WTC11 (cell line): ENCODE measurements at regions not wholly inside any gene's neighbourhood (a gene's known extent, or its start where the extent isn't known, plus 50 kb on each side); places are given as distances from the start of the nearest gene placed in this dataset.

Experiments used
- ATAC-seq: fragments of 200-7000 bp; cut with Tn5 transposase; 2 replicates; pipeline ENCODE4 v1.10.0; 2021; ENCODE audit warnings: mild to moderate bottlenecking, moderate library complexity
- CTCF ChIA-PET: fragments of 300-600 bp; sonication (Branson Sonifier 250); formaldehyde crosslinking; loops from one replicate; lab custom pipeline; 2021; ENCODE audit warnings: antibody characterized with exemption; lab: Charles Lee
- POLR2A ChIA-PET: fragments of 350-600 bp; sonication (Branson Sonifier 250); formaldehyde crosslinking; loops from one replicate; lab custom pipeline; 2021; ENCODE audit warnings: antibody characterized with exemption; lab: Charles Lee
- DNase-seq: peaks from one replicate; pipeline ENCODE4 v3.0.0; 2021; ENCODE audit warnings: low spot score
- H3K27ac Mint-ChIP-seq: 2 replicates; pipeline ENCODE4 v1.8.0; 2021; ENCODE audit warnings: mixed read lengths
- H3K27me3 Mint-ChIP-seq: 2 replicates; pipeline ENCODE4 v1.8.0; 2021; ENCODE audit warnings: low read depth, mild to moderate bottlenecking, moderate library complexity, mixed read lengths
- H3K36me3 Mint-ChIP-seq: 2 replicates; pipeline ENCODE4 v1.8.0; 2021; ENCODE audit warnings: mixed read lengths
- H3K4me1 Mint-ChIP-seq: 2 replicates; pipeline ENCODE4 v1.8.0; 2022; ENCODE audit warnings: mixed read lengths
- H3K4me3 Mint-ChIP-seq: 2 replicates; pipeline ENCODE4 v1.8.0; 2021; ENCODE audit warnings: mild to moderate bottlenecking, moderate library complexity, mixed read lengths
- H3K9me3 Mint-ChIP-seq: 2 replicates; pipeline ENCODE4 v1.8.0; 2021; ENCODE audit warnings: mixed read lengths
- CREB1 ChIP-seq: sonication (generic); formaldehyde crosslinking; IDR thresholded peaks from 2 replicates; pipeline ENCODE4 v1.8.0; 2023; ENCODE audit warnings: mild to moderate bottlenecking, missing genetic modification reagents
- ESRRA ChIP-seq: sonication (generic); formaldehyde crosslinking; IDR thresholded peaks from 2 replicates; pipeline ENCODE4 v1.8.1; 2022; ENCODE audit warnings: mild to moderate bottlenecking, missing genetic modification reagents, borderline replicate concordance
- FOXJ3 ChIP-seq: sonication (generic); formaldehyde crosslinking; IDR thresholded peaks from 2 replicates; pipeline ENCODE4 v1.9.0; 2021; ENCODE audit warnings: missing genetic modification reagents, mild to moderate bottlenecking, borderline replicate concordance
- GTF2I ChIP-seq: fragments of 250-450 bp; sonication (Bioruptor Pico); conservative IDR thresholded peaks from 2 replicates; pipeline ENCODE4 v1.4.0; 2021; ENCODE audit warnings: mild to moderate bottlenecking
- IRF2 ChIP-seq: sonication (generic); formaldehyde crosslinking; IDR thresholded peaks from 2 replicates; pipeline ENCODE4 v1.8.0; 2022; ENCODE audit warnings: low read depth, missing genetic modification reagents, borderline replicate concordance
- JUN ChIP-seq: sonication (generic); formaldehyde crosslinking; IDR thresholded peaks from 2 replicates; pipeline ENCODE4 v1.8.0; 2023; ENCODE audit warnings: mild to moderate bottlenecking, missing genetic modification reagents
- KAT7 ChIP-seq: sonication (generic); formaldehyde crosslinking; IDR thresholded peaks from 2 replicates; pipeline ENCODE4 v1.8.1; 2023; ENCODE audit warnings: missing genetic modification reagents, mild to moderate bottlenecking, borderline replicate concordance
- MXD4 ChIP-seq: fragments of 250-450 bp; sonication (Bioruptor Pico); IDR thresholded peaks from 2 replicates; pipeline ENCODE4 v1.8.0; 2021; ENCODE audit warnings: mild to moderate bottlenecking, moderate library complexity, borderline replicate concordance
- NFYB ChIP-seq: sonication (generic); formaldehyde crosslinking; conservative IDR thresholded peaks from 2 replicates; pipeline ENCODE4 v1.8.0; 2022; ENCODE audit warnings: low read depth, missing genetic modification reagents
- NR1H2 ChIP-seq: sonication (generic); formaldehyde crosslinking; IDR thresholded peaks from 2 replicates; pipeline ENCODE4 v1.9.0; 2021; ENCODE audit warnings: mild to moderate bottlenecking, moderate library complexity, missing genetic modification reagents
- RELA ChIP-seq: sonication (generic); formaldehyde crosslinking; IDR thresholded peaks from 2 replicates; pipeline ENCODE4 v1.8.1; 2022; ENCODE audit warnings: missing genetic modification reagents, mild to moderate bottlenecking, borderline replicate concordance
- SMAD4 ChIP-seq: sonication (generic); formaldehyde crosslinking; IDR thresholded peaks from 2 replicates; pipeline ENCODE4 v1.8.0; 2022; ENCODE audit warnings: mild to moderate bottlenecking, missing genetic modification reagents
- TEAD1 ChIP-seq: sonication (generic); formaldehyde crosslinking; IDR thresholded peaks from 2 replicates; pipeline ENCODE4 v1.8.0; 2022; ENCODE audit warnings: mild to moderate bottlenecking, missing genetic modification reagents
- TP53 ChIP-seq: sonication (generic); formaldehyde crosslinking; IDR thresholded peaks from 2 replicates; pipeline ENCODE4 v1.8.1; 2023; ENCODE audit warnings: mild to moderate bottlenecking, missing genetic modification reagents
- ZBTB21 ChIP-seq: sonication (generic); formaldehyde crosslinking; IDR thresholded peaks from 2 replicates; pipeline ENCODE4 v1.8.1; 2023; ENCODE audit warnings: mild to moderate bottlenecking, missing genetic modification reagents, borderline replicate concordance
- TF ChIP-seq, protein P1 (sequence below): fragments of 250-450 bp; sonication (Bioruptor Pico); IDR thresholded peaks from 2 replicates; pipeline ENCODE4 v1.9.0; 2021; ENCODE audit warnings: mild to moderate bottlenecking, borderline replicate concordance
- TF ChIP-seq, protein P2 (sequence below): sonication (generic); formaldehyde crosslinking; IDR thresholded peaks from 2 replicates; pipeline ENCODE4 v1.8.0; 2022; ENCODE audit warnings: mild to moderate bottlenecking, missing genetic modification reagents
- TF ChIP-seq, protein P3 (sequence below): sonication (generic); formaldehyde crosslinking; IDR thresholded peaks from 2 replicates; pipeline ENCODE4 v1.8.0; 2023; ENCODE audit warnings: mild to moderate bottlenecking, missing genetic modification reagents
- TF ChIP-seq, protein P4 (sequence below): sonication (generic); formaldehyde crosslinking; IDR thresholded peaks from 2 replicates; pipeline ENCODE4 v1.8.0; 2022; ENCODE audit warnings: mild to moderate bottlenecking, missing genetic modification reagents
- TF ChIP-seq, protein P5 (sequence below): sonication (generic); formaldehyde crosslinking; IDR thresholded peaks from 2 replicates; pipeline ENCODE4 v1.8.1; 2022; ENCODE audit warnings: mild to moderate bottlenecking, missing genetic modification reagents, moderate library complexity, borderline replicate concordance
- TF ChIP-seq, protein P6 (sequence below): sonication (generic); formaldehyde crosslinking; IDR thresholded peaks from 2 replicates; pipeline ENCODE4 v1.8.1; 2023; ENCODE audit warnings: mild to moderate bottlenecking, missing genetic modification reagents, moderate library complexity
- TF ChIP-seq, protein P7 (sequence below): sonication (generic); formaldehyde crosslinking; conservative IDR thresholded peaks from 2 replicates; pipeline ENCODE4 v1.8.1; 2022; ENCODE audit warnings: mild to moderate bottlenecking, missing genetic modification reagents
- TF ChIP-seq, protein P8 (sequence below): fragments of 200-600 bp; IDR thresholded peaks from 2 replicates; pipeline ENCODE4 v1.8.0; 2022; ENCODE audit warnings: antibody characterized with exemption

DNA sequence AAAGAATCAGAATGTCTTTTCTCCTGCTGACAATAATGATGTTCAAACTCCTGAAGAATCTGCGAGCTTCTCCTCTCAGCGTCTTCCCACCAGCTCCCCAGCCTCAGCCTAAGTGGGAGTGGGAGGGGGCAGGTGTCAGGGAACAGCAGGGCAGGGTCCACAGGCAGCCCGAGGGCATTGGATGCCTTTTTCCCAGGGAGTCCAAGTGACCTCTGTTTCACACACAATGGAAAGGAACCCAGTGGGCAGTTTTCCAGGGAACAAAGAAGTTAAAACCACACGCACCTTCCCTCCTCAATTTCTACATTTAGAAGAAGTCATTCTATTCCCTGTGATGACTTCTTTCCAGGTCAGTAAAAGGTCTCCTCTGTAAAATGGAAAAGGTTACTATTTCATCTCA, 278.5 kb downstream of the PARM1 start (continued):
- TF ChIP-seq, protein P1, sequence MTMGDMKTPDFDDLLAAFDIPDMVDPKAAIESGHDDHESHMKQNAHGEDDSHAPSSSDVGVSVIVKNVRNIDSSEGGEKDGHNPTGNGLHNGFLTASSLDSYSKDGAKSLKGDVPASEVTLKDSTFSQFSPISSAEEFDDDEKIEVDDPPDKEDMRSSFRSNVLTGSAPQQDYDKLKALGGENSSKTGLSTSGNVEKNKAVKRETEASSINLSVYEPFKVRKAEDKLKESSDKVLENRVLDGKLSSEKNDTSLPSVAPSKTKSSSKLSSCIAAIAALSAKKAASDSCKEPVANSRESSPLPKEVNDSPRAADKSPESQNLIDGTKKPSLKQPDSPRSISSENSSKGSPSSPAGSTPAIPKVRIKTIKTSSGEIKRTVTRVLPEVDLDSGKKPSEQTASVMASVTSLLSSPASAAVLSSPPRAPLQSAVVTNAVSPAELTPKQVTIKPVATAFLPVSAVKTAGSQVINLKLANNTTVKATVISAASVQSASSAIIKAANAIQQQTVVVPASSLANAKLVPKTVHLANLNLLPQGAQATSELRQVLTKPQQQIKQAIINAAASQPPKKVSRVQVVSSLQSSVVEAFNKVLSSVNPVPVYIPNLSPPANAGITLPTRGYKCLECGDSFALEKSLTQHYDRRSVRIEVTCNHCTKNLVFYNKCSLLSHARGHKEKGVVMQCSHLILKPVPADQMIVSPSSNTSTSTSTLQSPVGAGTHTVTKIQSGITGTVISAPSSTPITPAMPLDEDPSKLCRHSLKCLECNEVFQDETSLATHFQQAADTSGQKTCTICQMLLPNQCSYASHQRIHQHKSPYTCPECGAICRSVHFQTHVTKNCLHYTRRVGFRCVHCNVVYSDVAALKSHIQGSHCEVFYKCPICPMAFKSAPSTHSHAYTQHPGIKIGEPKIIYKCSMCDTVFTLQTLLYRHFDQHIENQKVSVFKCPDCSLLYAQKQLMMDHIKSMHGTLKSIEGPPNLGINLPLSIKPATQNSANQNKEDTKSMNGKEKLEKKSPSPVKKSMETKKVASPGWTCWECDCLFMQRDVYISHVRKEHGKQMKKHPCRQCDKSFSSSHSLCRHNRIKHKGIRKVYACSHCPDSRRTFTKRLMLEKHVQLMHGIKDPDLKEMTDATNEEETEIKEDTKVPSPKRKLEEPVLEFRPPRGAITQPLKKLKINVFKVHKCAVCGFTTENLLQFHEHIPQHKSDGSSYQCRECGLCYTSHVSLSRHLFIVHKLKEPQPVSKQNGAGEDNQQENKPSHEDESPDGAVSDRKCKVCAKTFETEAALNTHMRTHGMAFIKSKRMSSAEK: no peak
- TF ChIP-seq, protein P2, sequence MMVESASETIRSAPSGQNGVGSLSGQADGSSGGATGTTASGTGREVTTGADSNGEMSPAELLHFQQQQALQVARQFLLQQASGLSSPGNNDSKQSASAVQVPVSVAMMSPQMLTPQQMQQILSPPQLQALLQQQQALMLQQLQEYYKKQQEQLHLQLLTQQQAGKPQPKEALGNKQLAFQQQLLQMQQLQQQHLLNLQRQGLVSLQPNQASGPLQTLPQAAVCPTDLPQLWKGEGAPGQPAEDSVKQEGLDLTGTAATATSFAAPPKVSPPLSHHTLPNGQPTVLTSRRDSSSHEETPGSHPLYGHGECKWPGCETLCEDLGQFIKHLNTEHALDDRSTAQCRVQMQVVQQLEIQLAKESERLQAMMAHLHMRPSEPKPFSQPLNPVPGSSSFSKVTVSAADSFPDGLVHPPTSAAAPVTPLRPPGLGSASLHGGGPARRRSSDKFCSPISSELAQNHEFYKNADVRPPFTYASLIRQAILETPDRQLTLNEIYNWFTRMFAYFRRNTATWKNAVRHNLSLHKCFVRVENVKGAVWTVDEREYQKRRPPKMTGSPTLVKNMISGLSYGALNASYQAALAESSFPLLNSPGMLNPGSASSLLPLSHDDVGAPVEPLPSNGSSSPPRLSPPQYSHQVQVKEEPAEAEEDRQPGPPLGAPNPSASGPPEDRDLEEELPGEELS (CRISPR knock-in tag): no peak
- TF ChIP-seq GTF2I (CRISPR knock-in tag) (no peak), RELA (CRISPR knock-in tag) (no peak)
- TF ChIP-seq, protein P3, sequence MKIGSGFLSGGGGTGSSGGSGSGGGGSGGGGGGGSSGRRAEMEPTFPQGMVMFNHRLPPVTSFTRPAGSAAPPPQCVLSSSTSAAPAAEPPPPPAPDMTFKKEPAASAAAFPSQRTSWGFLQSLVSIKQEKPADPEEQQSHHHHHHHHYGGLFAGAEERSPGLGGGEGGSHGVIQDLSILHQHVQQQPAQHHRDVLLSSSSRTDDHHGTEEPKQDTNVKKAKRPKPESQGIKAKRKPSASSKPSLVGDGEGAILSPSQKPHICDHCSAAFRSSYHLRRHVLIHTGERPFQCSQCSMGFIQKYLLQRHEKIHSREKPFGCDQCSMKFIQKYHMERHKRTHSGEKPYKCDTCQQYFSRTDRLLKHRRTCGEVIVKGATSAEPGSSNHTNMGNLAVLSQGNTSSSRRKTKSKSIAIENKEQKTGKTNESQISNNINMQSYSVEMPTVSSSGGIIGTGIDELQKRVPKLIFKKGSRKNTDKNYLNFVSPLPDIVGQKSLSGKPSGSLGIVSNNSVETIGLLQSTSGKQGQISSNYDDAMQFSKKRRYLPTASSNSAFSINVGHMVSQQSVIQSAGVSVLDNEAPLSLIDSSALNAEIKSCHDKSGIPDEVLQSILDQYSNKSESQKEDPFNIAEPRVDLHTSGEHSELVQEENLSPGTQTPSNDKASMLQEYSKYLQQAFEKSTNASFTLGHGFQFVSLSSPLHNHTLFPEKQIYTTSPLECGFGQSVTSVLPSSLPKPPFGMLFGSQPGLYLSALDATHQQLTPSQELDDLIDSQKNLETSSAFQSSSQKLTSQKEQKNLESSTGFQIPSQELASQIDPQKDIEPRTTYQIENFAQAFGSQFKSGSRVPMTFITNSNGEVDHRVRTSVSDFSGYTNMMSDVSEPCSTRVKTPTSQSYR (CRISPR knock-in tag): no peak
- TF ChIP-seq, protein P4, sequence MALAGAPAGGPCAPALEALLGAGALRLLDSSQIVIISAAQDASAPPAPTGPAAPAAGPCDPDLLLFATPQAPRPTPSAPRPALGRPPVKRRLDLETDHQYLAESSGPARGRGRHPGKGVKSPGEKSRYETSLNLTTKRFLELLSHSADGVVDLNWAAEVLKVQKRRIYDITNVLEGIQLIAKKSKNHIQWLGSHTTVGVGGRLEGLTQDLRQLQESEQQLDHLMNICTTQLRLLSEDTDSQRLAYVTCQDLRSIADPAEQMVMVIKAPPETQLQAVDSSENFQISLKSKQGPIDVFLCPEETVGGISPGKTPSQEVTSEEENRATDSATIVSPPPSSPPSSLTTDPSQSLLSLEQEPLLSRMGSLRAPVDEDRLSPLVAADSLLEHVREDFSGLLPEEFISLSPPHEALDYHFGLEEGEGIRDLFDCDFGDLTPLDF (CRISPR knock-in tag): no peak
- TF ChIP-seq, all 79 proteins: peak for 0

DNA sequence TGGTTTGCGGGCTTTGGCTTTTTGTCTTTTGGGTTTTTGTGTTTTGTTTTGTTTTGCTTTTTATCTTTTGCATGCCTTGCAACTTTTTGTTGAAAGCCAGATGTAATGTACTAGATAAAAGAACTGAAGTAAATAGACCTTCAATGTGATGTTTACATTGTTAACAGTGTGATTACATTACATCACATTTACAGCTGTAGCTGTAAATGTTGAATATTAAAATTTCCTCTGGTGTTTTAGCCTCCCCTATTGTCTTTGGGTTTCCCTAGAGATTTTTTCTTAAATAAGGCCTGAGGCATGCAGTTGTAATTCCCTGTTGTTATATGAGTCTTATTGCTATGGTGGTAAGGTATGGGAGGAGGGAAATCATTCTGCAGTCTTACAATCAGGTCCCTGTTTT, 275.0 kb downstream of the PARM1 start:
- no peak for DNase-seq
- no peak overlapping the region for H3K27ac Mint-ChIP-seq
- H3K9me3 Mint-ChIP-seq: peaks cover 5% of the 10 kb centered on the region; the same call in 1 of the 2 replicates
- no peak for ATAC-seq
- H3K4me1 Mint-ChIP-seq: 0 out of 2 replicates have a peak, but pooled peaks cover 2% of the 10 kb centered on the region
- no peak for TF ChIP-seq JUN (CRISPR knock-in tag)
- TF ChIP-seq, protein P5, sequence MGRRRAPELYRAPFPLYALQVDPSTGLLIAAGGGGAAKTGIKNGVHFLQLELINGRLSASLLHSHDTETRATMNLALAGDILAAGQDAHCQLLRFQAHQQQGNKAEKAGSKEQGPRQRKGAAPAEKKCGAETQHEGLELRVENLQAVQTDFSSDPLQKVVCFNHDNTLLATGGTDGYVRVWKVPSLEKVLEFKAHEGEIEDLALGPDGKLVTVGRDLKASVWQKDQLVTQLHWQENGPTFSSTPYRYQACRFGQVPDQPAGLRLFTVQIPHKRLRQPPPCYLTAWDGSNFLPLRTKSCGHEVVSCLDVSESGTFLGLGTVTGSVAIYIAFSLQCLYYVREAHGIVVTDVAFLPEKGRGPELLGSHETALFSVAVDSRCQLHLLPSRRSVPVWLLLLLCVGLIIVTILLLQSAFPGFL: no peak
- no peak for TF ChIP-seq NR1H2 (CRISPR knock-in tag)
- TF ChIP-seq ZBTB21 (CRISPR knock-in tag): no peak
- TF ChIP-seq, protein P6, sequence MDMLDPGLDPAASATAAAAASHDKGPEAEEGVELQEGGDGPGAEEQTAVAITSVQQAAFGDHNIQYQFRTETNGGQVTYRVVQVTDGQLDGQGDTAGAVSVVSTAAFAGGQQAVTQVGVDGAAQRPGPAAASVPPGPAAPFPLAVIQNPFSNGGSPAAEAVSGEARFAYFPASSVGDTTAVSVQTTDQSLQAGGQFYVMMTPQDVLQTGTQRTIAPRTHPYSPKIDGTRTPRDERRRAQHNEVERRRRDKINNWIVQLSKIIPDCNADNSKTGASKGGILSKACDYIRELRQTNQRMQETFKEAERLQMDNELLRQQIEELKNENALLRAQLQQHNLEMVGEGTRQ (CRISPR knock-in tag): no peak
- no peak for TF ChIP-seq TEAD1 (CRISPR knock-in tag)
- no peak for TF ChIP-seq SMAD4
- TF ChIP-seq IRF2 (CRISPR knock-in tag): no peak
- TF ChIP-seq ESRRA (CRISPR knock-in tag): no peak
- TF ChIP-seq KAT7 (CRISPR knock-in tag): no peak
- no peak for TF ChIP-seq NFYB (CRISPR knock-in tag)
- TF ChIP-seq, protein P7, sequence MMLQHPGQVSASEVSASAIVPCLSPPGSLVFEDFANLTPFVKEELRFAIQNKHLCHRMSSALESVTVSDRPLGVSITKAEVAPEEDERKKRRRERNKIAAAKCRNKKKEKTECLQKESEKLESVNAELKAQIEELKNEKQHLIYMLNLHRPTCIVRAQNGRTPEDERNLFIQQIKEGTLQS (CRISPR knock-in tag): no peak
- TF ChIP-seq FOXJ3 (CRISPR knock-in tag): no peak
- no peak for TF ChIP-seq MXD4 (CRISPR knock-in tag)
- TF ChIP-seq, protein P8, sequence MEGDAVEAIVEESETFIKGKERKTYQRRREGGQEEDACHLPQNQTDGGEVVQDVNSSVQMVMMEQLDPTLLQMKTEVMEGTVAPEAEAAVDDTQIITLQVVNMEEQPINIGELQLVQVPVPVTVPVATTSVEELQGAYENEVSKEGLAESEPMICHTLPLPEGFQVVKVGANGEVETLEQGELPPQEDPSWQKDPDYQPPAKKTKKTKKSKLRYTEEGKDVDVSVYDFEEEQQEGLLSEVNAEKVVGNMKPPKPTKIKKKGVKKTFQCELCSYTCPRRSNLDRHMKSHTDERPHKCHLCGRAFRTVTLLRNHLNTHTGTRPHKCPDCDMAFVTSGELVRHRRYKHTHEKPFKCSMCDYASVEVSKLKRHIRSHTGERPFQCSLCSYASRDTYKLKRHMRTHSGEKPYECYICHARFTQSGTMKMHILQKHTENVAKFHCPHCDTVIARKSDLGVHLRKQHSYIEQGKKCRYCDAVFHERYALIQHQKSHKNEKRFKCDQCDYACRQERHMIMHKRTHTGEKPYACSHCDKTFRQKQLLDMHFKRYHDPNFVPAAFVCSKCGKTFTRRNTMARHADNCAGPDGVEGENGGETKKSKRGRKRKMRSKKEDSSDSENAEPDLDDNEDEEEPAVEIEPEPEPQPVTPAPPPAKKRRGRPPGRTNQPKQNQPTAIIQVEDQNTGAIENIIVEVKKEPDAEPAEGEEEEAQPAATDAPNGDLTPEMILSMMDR: no peak
- no peak for TF ChIP-seq CREB1 (CRISPR knock-in tag)
- no peak for TF ChIP-seq TP53 (CRISPR knock-in tag)
- no peaks in the 10 kb centered on the region for H3K27me3 Mint-ChIP-seq
- POLR2A ChIA-PET: no interaction called here
- H3K4me3 Mint-ChIP-seq: no peak overlapping the region
- H3K36me3 Mint-ChIP-seq: no peaks in the 10 kb centered on the region
- CTCF ChIA-PET: no interaction called here
